GM12878 (cell line): ENCODE measurements at regions not wholly inside any gene's neighbourhood (a gene's known extent, or its start where the extent isn't known, plus 50 kb on each side); places are given as distances from the start of the nearest gene placed in this dataset.

Source experiments
- CBX5 ChIP-seq: sonication (generic); IDR thresholded peaks from 2 replicates; pipeline ENCODE4 v1.6.1; 2016; ENCODE audit warnings: low read depth, moderate library complexity, mild to moderate bottlenecking, inconsistent platforms
- ESRRA ChIP-seq: IDR thresholded peaks from 2 replicates; pipeline ENCODE4 v1.6.1; 2012; ENCODE audit warnings: mild to moderate bottlenecking, low read length, improper control_type of control experiment
- HCFC1 ChIP-seq: fragments of 150-350 bp; IDR thresholded peaks from 2 replicates; pipeline ENCODE4 v1.6.1; 2014; ENCODE audit warnings: low read length
- MXI1 ChIP-seq: fragments of 150-350 bp; IDR thresholded peaks from 2 replicates; pipeline ENCODE4 v1.6.1; 2011; ENCODE audit warnings: low read depth, mild to moderate bottlenecking, inconsistent platforms, low read length, improper control_type of control experiment
- NR2C1 ChIP-seq: fragments of 450-650 bp; IDR thresholded peaks from 2 replicates; pipeline ENCODE4 v1.6.1; 2017; ENCODE audit warnings: antibody characterized with exemption, mild to moderate bottlenecking, moderate library complexity
- PAX8 ChIP-seq: fragments of 450-650 bp; IDR thresholded peaks from 2 replicates; pipeline ENCODE4 v1.6.1; 2017; ENCODE audit warnings: mild to moderate bottlenecking, moderate library complexity
- POLR2A ChIP-seq: IDR thresholded peaks from 2 replicates; pipeline ENCODE4 v1.6.1; 2011; ENCODE audit warnings: low read depth, mild to moderate bottlenecking, low read length
- RFX5 ChIP-seq: IDR thresholded peaks from 2 replicates; pipeline ENCODE4 v1.6.1; 2011; ENCODE audit warnings: low read depth, low read length, improper control_type of control experiment
- YBX1 ChIP-seq: fragments of 450-650 bp; IDR thresholded peaks from 2 replicates; pipeline ENCODE4 v1.6.1; 2016; ENCODE audit warnings: antibody characterized with exemption
- TF ChIP-seq, protein P1 (sequence below): IDR thresholded peaks from 2 replicates; pipeline ENCODE4 v1.6.1; 2011; ENCODE audit warnings: borderline replicate concordance, low read depth, mild to moderate bottlenecking, moderate library complexity, low read length; ENCODE audit not compliant: insufficient read depth, poor library complexity, severe bottlenecking
- TF ChIP-seq, protein P2 (sequence below), 3 experiments: IDR thresholded peaks in 2 of 3; conservative IDR thresholded peaks in 1 of 3; 2 replicates each; pipeline ENCODE4 v1.5.1; 2011; ENCODE audit warnings: low read depth in 3 of 3, low read length in 3 of 3, mild to moderate bottlenecking in 3 of 3, control low read depth in 2 of 3, moderate library complexity in 2 of 3, inconsistent platforms in 1 of 3, mixed read lengths in 1 of 3; ENCODE audit not compliant: control insufficient read depth in 2 of 3, insufficient read depth in 1 of 3; ENCODE audit errors: extremely low read depth in 1 of 3
- TF ChIP-seq, protein P3 (sequence below): IDR thresholded peaks from 2 replicates; pipeline ENCODE4 v1.6.1; 2012; ENCODE audit warnings: low read depth, low read length, improper control_type of control experiment
- TF ChIP-seq, protein P4 (sequence below): fragments of 450-650 bp; IDR thresholded peaks from 2 replicates; pipeline ENCODE4 v1.6.1; 2017; ENCODE audit warnings: mild to moderate bottlenecking, low read depth, inconsistent platforms; ENCODE audit not compliant: poor library complexity, severe bottlenecking

DNA sequence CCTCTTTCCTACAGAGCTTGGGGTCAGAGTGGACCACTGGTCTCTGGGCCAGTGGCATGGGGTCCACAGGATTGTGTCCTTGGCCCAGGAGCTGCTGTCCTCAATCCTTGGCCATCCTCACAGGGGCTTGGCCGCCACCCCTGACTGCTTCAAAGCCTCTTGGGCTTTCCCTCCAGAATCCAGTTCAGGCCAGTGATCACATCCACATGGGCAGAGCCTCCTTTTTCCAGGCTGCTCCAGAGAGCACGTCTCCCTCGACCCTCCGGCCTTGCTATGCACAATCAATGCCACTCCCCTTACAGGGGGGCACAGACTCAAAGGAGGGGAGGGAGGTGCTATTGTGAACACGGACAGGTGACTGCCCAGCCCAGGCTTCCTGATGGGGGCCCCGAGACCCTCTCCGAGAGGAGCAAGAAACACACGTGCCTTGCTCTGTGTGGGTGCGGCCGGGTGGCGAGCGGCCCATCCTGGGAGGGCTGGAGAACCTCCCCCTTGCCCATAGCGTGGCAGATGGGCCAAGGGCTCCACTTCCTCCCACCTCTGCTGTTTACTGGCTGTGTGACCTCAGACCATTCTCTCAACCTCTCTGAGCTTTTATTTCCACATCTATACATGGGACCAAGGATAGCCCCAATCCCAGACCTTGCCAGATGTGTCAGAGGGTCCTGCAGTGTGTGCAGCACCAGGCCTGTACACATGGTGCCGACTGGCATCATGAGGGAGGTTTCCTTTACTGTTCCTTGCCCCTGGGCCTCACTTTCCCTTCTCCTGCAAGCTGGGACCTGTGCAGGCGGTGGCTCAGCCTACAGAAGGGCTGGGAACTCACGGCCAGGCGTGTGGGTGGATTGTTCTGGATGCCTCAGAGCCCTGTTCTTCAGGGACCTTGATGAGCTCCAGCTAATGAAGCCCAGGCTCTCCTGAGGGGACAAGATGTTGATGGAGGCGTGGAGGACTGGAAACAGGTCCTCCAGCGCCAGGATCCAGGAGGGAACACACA lies 229.0 kb upstream of the GSE1 start:
- TF ChIP-seq, protein P1, sequence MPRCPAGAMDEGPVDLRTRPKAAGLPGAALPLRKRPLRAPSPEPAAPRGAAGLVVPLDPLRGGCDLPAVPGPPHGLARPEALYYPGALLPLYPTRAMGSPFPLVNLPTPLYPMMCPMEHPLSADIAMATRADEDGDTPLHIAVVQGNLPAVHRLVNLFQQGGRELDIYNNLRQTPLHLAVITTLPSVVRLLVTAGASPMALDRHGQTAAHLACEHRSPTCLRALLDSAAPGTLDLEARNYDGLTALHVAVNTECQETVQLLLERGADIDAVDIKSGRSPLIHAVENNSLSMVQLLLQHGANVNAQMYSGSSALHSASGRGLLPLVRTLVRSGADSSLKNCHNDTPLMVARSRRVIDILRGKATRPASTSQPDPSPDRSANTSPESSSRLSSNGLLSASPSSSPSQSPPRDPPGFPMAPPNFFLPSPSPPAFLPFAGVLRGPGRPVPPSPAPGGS, result no peak
- no peak for TF ChIP-seq POLR2A
- no peak for TF ChIP-seq ESRRA
- TF ChIP-seq HCFC1, result no peak
- no peak for TF ChIP-seq CBX5
- TF ChIP-seq, protein P2, sequence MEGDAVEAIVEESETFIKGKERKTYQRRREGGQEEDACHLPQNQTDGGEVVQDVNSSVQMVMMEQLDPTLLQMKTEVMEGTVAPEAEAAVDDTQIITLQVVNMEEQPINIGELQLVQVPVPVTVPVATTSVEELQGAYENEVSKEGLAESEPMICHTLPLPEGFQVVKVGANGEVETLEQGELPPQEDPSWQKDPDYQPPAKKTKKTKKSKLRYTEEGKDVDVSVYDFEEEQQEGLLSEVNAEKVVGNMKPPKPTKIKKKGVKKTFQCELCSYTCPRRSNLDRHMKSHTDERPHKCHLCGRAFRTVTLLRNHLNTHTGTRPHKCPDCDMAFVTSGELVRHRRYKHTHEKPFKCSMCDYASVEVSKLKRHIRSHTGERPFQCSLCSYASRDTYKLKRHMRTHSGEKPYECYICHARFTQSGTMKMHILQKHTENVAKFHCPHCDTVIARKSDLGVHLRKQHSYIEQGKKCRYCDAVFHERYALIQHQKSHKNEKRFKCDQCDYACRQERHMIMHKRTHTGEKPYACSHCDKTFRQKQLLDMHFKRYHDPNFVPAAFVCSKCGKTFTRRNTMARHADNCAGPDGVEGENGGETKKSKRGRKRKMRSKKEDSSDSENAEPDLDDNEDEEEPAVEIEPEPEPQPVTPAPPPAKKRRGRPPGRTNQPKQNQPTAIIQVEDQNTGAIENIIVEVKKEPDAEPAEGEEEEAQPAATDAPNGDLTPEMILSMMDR (IDR thresholded peaks at IDR 0.05 in 2 of 3, conservative IDR thresholded peaks at IDR 0.05 in 1 of 3; ENCODE audit: control insufficient read depth in 2 of 3, extremely low read depth in 1 of 3, insufficient read depth in 1 of 3, low read depth in 3 of 3, low read length in 3 of 3), result no peak
- TF ChIP-seq PAX8, result no peak
- TF ChIP-seq, protein P3, sequence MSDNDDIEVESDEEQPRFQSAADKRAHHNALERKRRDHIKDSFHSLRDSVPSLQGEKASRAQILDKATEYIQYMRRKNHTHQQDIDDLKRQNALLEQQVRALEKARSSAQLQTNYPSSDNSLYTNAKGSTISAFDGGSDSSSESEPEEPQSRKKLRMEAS, result no peak
- TF ChIP-seq NR2C1, result no peak
- TF ChIP-seq RFX5, result no peak
- TF ChIP-seq YBX1, result no peak
- TF ChIP-seq, protein P4, sequence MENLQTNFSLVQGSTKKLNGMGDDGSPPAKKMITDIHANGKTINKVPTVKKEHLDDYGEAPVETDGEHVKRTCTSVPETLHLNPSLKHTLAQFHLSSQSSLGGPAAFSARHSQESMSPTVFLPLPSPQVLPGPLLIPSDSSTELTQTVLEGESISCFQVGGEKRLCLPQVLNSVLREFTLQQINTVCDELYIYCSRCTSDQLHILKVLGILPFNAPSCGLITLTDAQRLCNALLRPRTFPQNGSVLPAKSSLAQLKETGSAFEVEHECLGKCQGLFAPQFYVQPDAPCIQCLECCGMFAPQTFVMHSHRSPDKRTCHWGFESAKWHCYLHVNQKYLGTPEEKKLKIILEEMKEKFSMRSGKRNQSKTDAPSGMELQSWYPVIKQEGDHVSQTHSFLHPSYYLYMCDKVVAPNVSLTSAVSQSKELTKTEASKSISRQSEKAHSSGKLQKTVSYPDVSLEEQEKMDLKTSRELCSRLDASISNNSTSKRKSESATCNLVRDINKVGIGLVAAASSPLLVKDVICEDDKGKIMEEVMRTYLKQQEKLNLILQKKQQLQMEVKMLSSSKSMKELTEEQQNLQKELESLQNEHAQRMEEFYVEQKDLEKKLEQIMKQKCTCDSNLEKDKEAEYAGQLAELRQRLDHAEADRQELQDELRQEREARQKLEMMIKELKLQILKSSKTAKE, result no peak
- TF ChIP-seq MXI1, result no peak
